Mesothelial cell of epicardium (in vitro differentiated cells): ENCODE measurements at regions not wholly inside any gene's neighbourhood (a gene's known extent, or its start where the extent isn't known, plus 50 kb on each side); places are given as distances from the start of the nearest gene placed in this dataset.

Source experiments
- DNase-seq, 2 experiments: peaks; one replicate each; pipeline ENCODE4 v3.0.0; 2021; ENCODE audit warnings: low spot score in 2 of 2; ENCODE audit not compliant: unreplicated experiment in 2 of 2
- H3K27ac Mint-ChIP-seq: 2 replicates; pipeline ENCODE4 v1.8.0; 2021; ENCODE audit warnings: mixed read lengths
- H3K27me3 Mint-ChIP-seq: 2 replicates; pipeline ENCODE4 v1.8.0; 2021; ENCODE audit warnings: low read depth, mixed read lengths
- H3K36me3 Mint-ChIP-seq: 2 replicates; pipeline ENCODE4 v1.8.0; 2021; ENCODE audit warnings: mixed read lengths
- H3K4me1 Mint-ChIP-seq: 2 replicates; pipeline ENCODE4 v1.8.0; 2021; ENCODE audit warnings: mixed read lengths
- H3K4me3 Mint-ChIP-seq: 2 replicates; pipeline ENCODE4 v1.8.0; 2021; ENCODE audit warnings: mild to moderate bottlenecking, moderate library complexity, mixed read lengths
- H3K9me3 Mint-ChIP-seq: 2 replicates; pipeline ENCODE4 v1.8.0; 2021; ENCODE audit warnings: mixed read lengths
- CTCF ChIP-seq: fragments of 200-600 bp; sonication (generic); IDR thresholded peaks from one replicate; pipeline ENCODE4 v1.5.0; 2021; ENCODE audit warnings: antibody characterized with exemption; ENCODE audit not compliant: unreplicated experiment

GRCh38 chr14:36035675-36036074 lies 140.8 kb downstream of the PTCSC3 start:
- DNase-seq: no peak
- Mint-ChIP-seq H3K4me3 (no peak overlapping the region), H3K9me3 (peaks cover 2% of the 10 kb centered on the region), H3K27me3 (peaks cover 21% of the 10 kb centered on the region), H3K27ac (no peak overlapping the region), H3K4me1 (no peaks in the 10 kb centered on the region), H3K36me3 (no peaks in the 10 kb centered on the region)
- TF ChIP-seq CTCF: no peak

DNA sequence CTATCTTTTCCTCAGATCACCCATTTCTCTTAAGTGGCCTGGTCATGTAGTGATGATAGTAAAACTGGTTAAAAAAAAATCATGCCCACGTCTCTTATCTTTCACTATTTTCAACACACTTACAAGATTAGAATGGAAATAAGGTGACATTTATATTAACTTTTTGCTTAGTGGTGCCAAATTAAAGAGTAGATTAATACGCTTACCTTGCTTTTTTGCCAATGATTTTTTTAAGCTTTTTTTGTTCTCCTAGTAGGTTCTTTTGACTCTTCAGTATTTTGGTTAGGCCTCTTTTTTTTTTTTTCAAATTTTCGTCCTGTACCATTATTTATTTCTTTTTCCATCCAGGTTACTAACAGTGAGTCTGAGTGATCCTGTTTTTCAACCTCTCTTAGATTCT lies 147.9 kb downstream of the PTCSC3 start:
- Mint-ChIP-seq H3K27ac (no peak overlapping the region), H3K27me3 (peaks cover 30% of the 10 kb centered on the region), H3K4me1 (no peaks in the 10 kb centered on the region), H3K36me3 (no peaks in the 10 kb centered on the region), H3K4me3 (no peak overlapping the region), H3K9me3 (no peaks in the 10 kb centered on the region)
- TF ChIP-seq CTCF: no peak
- no peak for DNase-seq

DNA sequence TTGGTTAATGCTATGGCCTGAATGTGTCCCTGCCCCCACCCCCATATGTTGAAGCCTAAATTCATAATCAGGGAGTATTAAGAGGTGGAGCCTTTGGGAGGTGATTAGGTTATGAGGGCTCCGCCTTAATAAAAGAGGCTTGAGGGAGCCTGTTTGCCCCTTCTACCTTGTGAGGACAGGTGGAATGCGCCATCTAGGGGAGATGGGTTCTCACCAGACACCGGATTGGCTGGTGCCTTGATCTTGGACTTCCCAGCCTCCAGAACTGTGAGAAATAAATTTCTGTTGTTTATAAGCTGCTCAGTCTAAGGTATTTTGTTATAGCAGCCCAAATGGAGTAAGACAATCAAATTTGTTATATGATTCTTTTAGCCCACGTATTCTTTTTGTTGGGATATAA lies 148.3 kb downstream of the PTCSC3 start:
- Mint-ChIP-seq H3K4me1 (no peaks in the 10 kb centered on the region), H3K36me3 (no peaks in the 10 kb centered on the region), H3K27ac (no peak overlapping the region), H3K9me3 (no peaks in the 10 kb centered on the region), H3K27me3 (peaks cover 29% of the 10 kb centered on the region), H3K4me3 (no peak overlapping the region)
- TF ChIP-seq CTCF: no peak
- DNase-seq: no peak

DNA sequence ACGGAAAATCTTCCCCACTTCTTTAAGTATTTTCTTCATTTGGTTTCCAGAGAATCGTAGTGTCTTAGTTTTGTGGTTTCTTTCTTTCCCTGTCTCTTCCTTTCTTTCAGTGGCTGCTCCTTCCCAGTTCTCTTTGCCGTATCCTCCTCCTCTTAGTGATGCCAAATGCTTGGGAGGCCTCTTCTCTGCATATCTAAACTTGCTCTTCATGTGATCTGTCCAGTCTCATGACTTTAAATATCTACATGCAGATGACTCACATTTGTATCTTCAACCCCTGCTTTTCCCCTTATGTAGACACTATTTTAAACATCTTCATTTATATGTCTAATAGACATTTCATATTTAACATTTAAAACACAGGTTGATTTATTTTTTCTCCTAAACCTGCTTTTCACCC lies 149.2 kb downstream of the PTCSC3 start:
- TF ChIP-seq CTCF: no peak
- no peak for DNase-seq
- no peaks in the 10 kb centered on the region for H3K36me3 Mint-ChIP-seq
- peaks cover 35% of the 10 kb centered on the region for H3K27me3 Mint-ChIP-seq
- H3K4me3 Mint-ChIP-seq: no peak overlapping the region
- no peaks in the 10 kb centered on the region for H3K9me3 Mint-ChIP-seq
- no peak overlapping the region for H3K27ac Mint-ChIP-seq
- no peaks in the 10 kb centered on the region for H3K4me1 Mint-ChIP-seq

DNA sequence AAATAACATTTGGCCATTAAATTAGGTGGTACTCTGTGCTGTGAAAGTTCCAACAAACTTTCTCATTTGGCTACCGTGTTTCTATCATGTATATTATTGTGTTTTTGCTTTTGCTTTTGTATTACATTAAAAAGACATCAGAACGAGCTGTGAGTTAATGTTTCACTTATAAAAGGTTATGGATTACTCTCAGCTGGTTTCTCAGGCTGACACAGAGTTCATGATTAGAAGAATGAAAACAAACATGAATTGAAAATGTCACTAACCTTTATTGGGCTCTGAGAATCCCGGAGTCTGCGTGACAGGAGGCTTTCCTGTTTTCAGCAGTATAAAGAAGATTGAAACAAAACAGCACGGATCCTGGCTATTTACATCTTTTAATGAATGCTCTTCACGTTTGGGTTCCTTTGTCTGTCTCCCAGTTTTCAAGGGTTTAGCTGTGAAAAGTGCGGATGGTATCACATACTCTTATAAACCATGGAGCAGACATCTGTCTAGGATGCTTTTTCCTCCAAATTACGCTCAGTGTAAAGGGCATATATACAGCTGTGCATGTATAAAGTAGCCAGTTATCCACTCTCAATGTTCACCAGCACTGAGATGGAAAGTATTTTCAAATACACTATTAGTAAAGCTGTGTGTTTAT lies 153.6 kb downstream of the PTCSC3 start:
- Mint-ChIP-seq H3K4me1 (no peaks in the 10 kb centered on the region), H3K4me3 (no peak overlapping the region), H3K36me3 (no peaks in the 10 kb centered on the region), H3K27me3 (peaks cover 41% of the 10 kb centered on the region), H3K27ac (no peak overlapping the region), H3K9me3 (no peaks in the 10 kb centered on the region)
- TF ChIP-seq CTCF: no peak
- DNase-seq: no peak
